ENCODE measurements at regions not wholly inside any gene's neighbourhood (a gene's known extent, or its start where the extent isn't known, plus 50 kb on each side); places are given as distances from the start of the nearest gene placed in this dataset.

DNA sequence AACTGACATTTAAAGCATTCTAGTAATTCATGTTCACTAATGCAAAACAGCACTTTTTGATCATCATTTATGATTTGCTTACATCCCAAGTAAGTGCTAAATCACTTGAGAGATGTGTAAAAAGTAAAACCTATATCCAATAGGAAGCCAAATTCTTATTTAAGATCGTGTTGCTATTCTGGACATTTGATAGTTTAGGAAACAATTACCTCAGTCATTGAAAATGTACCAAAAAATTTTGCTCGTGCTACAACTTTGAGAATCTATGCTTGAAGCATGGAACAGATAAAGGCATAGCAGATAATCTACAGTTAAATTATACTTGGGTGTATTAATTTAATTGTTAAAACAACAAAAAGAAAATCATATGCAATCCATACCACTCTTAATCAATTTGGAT lies 571.6 kb upstream of the NR2F2 start:
- H3K9me3 ChIP-seq (ENCODE audit: low read depth, low read length, poor library complexity, severe bottlenecking): no peaks in the 10 kb centered on the region
- no peaks in the 10 kb centered on the region for H3K4me1 ChIP-seq (ENCODE audit: insufficient read depth, low read length, poor library complexity, severe bottlenecking)
- H3K36me3 ChIP-seq (ENCODE audit: insufficient read depth, low read length, poor library complexity, severe bottlenecking): no peaks in the 10 kb centered on the region
- no peak for DNase-seq (ENCODE audit: low spot score)
- TF ChIP-seq EZH2 (IDR thresholded peaks at IDR 0.05; ENCODE audit: borderline replicate concordance, low read depth, low read length, poor library complexity, severe bottlenecking): no peak
- TF ChIP-seq, protein P1, sequence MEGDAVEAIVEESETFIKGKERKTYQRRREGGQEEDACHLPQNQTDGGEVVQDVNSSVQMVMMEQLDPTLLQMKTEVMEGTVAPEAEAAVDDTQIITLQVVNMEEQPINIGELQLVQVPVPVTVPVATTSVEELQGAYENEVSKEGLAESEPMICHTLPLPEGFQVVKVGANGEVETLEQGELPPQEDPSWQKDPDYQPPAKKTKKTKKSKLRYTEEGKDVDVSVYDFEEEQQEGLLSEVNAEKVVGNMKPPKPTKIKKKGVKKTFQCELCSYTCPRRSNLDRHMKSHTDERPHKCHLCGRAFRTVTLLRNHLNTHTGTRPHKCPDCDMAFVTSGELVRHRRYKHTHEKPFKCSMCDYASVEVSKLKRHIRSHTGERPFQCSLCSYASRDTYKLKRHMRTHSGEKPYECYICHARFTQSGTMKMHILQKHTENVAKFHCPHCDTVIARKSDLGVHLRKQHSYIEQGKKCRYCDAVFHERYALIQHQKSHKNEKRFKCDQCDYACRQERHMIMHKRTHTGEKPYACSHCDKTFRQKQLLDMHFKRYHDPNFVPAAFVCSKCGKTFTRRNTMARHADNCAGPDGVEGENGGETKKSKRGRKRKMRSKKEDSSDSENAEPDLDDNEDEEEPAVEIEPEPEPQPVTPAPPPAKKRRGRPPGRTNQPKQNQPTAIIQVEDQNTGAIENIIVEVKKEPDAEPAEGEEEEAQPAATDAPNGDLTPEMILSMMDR (conservative IDR thresholded peaks at IDR 0.05; ENCODE audit: low read depth, low read length): no peak
- no peaks in the 10 kb centered on the region for H3K27me3 ChIP-seq (replicated peaks; ENCODE audit: insufficient read depth, low read depth, low read length, poor library complexity)
- intact Hi-C loops (cut with micrococcal nuclease; ENCODE audit: unreplicated experiment): no loop called here
- H3K4me3 ChIP-seq (ENCODE audit: low read depth, low read length, poor library complexity, severe bottlenecking): no peak overlapping the region
- ChIA-PET CTCF (no interaction called here), POLR2A (ENCODE audit: low non-redundant PET) (no interaction called here)
- no TSS peak for BruUV-seq (replicated peaks)
- no peak overlapping the region for H3K27ac ChIP-seq (ENCODE audit: low read depth, low read length, poor library complexity, severe bottlenecking)

DNA sequence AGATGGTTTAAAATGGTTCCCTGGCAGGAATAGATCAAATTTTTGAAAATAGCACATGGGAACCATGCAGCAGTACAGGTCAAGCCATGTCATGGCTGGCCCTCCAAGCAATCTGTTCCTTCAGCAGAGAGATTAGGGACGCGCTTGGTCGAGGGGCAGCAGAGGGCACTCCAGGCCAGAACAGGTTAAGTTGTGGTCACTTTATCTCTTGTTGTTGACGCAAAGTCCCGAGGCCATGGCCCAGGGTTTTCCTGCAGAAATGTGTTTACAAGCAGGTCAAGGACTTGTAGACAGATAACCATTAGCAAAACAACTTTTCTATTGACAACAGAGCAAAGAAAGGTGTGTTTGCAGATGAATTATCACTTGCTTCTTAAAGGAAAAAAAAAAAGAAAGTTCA lies 570.0 kb upstream of the NR2F2 start:
- Histone ChIP-seq H3K4me1 (ENCODE audit: insufficient read depth, low read length, poor library complexity, severe bottlenecking) (no peaks in the 10 kb centered on the region), H3K4me3 (ENCODE audit: low read depth, low read length, poor library complexity, severe bottlenecking) (no peak overlapping the region), H3K36me3 (ENCODE audit: insufficient read depth, low read length, poor library complexity, severe bottlenecking) (no peaks in the 10 kb centered on the region), H3K27ac (ENCODE audit: low read depth, low read length, poor library complexity, severe bottlenecking) (no peak overlapping the region), H3K9me3 (ENCODE audit: low read depth, low read length, poor library complexity, severe bottlenecking) (no peaks in the 10 kb centered on the region), H3K27me3 (replicated peaks; ENCODE audit: insufficient read depth, low read depth, low read length, poor library complexity) (no peaks in the 10 kb centered on the region)
- CTCF ChIA-PET: no interaction called here
- POLR2A ChIA-PET (ENCODE audit: low non-redundant PET): no interaction called here
- intact Hi-C loops (cut with micrococcal nuclease; ENCODE audit: unreplicated experiment): no loop called here
- TF ChIP-seq, protein P1 (conservative IDR thresholded peaks at IDR 0.05; ENCODE audit: low read depth, low read length): no peak
- no peak for TF ChIP-seq EZH2 (IDR thresholded peaks at IDR 0.05; ENCODE audit: borderline replicate concordance, low read depth, low read length, poor library complexity, severe bottlenecking)
- no TSS peak for BruUV-seq (replicated peaks)
- peak; percentile 2 for DNase-seq (ENCODE audit: low spot score)

DNA sequence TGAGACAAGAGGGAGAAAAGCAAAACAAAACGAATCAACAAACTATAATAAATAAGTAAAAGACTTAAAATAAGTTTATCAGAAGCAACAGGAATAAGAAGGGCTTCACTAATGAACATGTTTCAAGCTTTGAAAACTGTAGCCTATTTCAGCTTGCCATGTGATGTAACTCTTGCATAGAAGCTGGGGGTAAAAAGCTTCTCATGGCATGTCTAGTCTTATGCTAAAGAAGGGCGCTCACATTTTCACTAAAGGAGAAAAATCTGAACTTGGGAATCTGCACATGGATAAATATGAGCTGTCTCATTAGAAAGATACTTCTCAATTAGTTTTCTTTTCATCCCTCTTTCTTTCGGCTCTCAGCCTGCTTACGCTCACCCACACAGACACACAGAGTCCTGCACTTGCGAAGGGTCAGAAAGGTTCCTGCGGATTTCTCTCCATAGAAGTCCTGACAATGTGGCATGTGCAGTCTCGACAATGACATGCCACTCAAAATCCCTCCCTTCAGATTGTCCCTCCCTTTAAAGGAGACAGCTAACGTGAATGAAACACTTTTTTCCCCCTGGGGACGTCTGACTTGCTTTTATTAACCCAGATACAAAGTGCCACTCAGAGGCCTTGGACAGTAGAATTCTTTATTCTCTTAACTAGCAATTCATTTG lies 568.9 kb upstream of the NR2F2 start:
- Histone ChIP-seq H3K9me3 (ENCODE audit: low read depth, low read length, poor library complexity, severe bottlenecking) (no peaks in the 10 kb centered on the region), H3K4me3 (ENCODE audit: low read depth, low read length, poor library complexity, severe bottlenecking) (no peak overlapping the region), H3K27ac (ENCODE audit: low read depth, low read length, poor library complexity, severe bottlenecking) (no peak overlapping the region), H3K4me1 (ENCODE audit: insufficient read depth, low read length, poor library complexity, severe bottlenecking) (no peaks in the 10 kb centered on the region), H3K27me3 (replicated peaks; ENCODE audit: insufficient read depth, low read depth, low read length, poor library complexity) (no peaks in the 10 kb centered on the region), H3K36me3 (ENCODE audit: insufficient read depth, low read length, poor library complexity, severe bottlenecking) (no peaks in the 10 kb centered on the region)
- intact Hi-C loops (cut with micrococcal nuclease; ENCODE audit: unreplicated experiment): no loop called here
- POLR2A ChIA-PET (ENCODE audit: low non-redundant PET): no interaction called here
- no peak for TF ChIP-seq EZH2 (IDR thresholded peaks at IDR 0.05; ENCODE audit: borderline replicate concordance, low read depth, low read length, poor library complexity, severe bottlenecking)
- TF ChIP-seq, protein P1 (conservative IDR thresholded peaks at IDR 0.05; ENCODE audit: low read depth, low read length): no peak
- no peak for DNase-seq (ENCODE audit: low spot score)
- no TSS peak for BruUV-seq (replicated peaks)
- CTCF ChIA-PET: no interaction called here
